Stomach smooth muscle (tissue), 2 donors: ENCODE measurements at regions not wholly inside any gene's neighbourhood (a gene's known extent, or its start where the extent isn't known, plus 50 kb on each side); places are given as distances from the start of the nearest gene placed in this dataset.
"Not testable (repeated sequence)": the region's sequence is repeated elsewhere in the genome, so short reads cannot be mapped to it uniquely, and the experiment has no call there.

Source experiments
- H3K27ac ChIP-seq: one replicate; pipeline ENCODE4 v1.7.0; 2013; ENCODE audit warnings: mild to moderate bottlenecking, low read length, inconsistent platforms
- H3K27me3 ChIP-seq, 2 donors: one replicate each; pipeline ENCODE4 v1.7.0; 2013; ENCODE audit warnings: low read length in 2 of 2; ENCODE audit not compliant: insufficient read depth in 2 of 2, control insufficient read depth in 1 of 2
- H3K36me3 ChIP-seq, 2 donors: one replicate each; pipeline ENCODE4 v1.7.0; 2013; ENCODE audit warnings: low read length in 2 of 2; ENCODE audit not compliant: control insufficient read depth in 2 of 2, insufficient read depth in 2 of 2
- H3K4me1 ChIP-seq: one replicate; pipeline ENCODE4 v1.7.0; 2013; ENCODE audit warnings: low read length; ENCODE audit not compliant: control insufficient read depth, insufficient read depth
- H3K4me3 ChIP-seq, 2 donors: one replicate each; pipeline ENCODE4 v1.7.0; 2013; ENCODE audit warnings: low read length in 2 of 2
- H3K9ac ChIP-seq, 2 donors: one replicate each; pipeline ENCODE4 v1.7.0; 2013; ENCODE audit warnings: low read length in 2 of 2, mild to moderate bottlenecking in 1 of 2
- H3K9me3 ChIP-seq, 2 donors: one replicate each; pipeline ENCODE4 v1.7.0; 2013; ENCODE audit warnings: low read length in 2 of 2; ENCODE audit not compliant: control insufficient read depth in 2 of 2
- donor health status: healthy.
- donor health status: Pancreatic carcinoma.

GRCh38 chr5:37918424-37918823, 78.6 kb upstream of the GDNF start:
- H3K4me1 ChIP-seq = no peaks in the 10 kb centered on the region
- H3K27ac ChIP-seq = no peak overlapping the region
- no peaks in the 10 kb centered on the region for H3K36me3 ChIP-seq
- no peak overlapping the region for H3K4me3 ChIP-seq
- no peaks in the 10 kb centered on the region for H3K27me3 ChIP-seq
- H3K9ac ChIP-seq = no peak overlapping the region
- no peaks in the 10 kb centered on the region for H3K9me3 ChIP-seq

GRCh38 chr5:37916525-37916924, 76.7 kb upstream of the GDNF start:
- Histone ChIP-seq H3K9me3 (no peaks in the 10 kb centered on the region), H3K27me3 (no peaks in the 10 kb centered on the region), H3K36me3 (no peaks in the 10 kb centered on the region), H3K4me3 (no peak overlapping the region), H3K27ac (no peak overlapping the region), H3K4me1 (no peaks in the 10 kb centered on the region), H3K9ac (no peak overlapping the region)

GRCh38 chr5:37915097-37915736, 75.4 kb upstream of the GDNF start:
- Histone ChIP-seq H3K27me3 (no peaks in the 10 kb centered on the region), H3K9me3 (no peaks in the 10 kb centered on the region), H3K4me1 (no peaks in the 10 kb centered on the region), H3K27ac (no peak overlapping the region), H3K9ac (no peak overlapping the region), H3K36me3 (no peaks in the 10 kb centered on the region), H3K4me3 (no peak overlapping the region)

GRCh38 chr5:37909610-37910266, 69.9 kb upstream of the GDNF start:
- H3K9me3 ChIP-seq, H3K9ac ChIP-seq, H3K4me1 ChIP-seq, H3K36me3 ChIP-seq, H3K27me3 ChIP-seq, H3K4me3 ChIP-seq, H3K27ac ChIP-seq: not testable (repeated sequence)

- H3K36me3 ChIP-seq = no peaks in the 10 kb centered on the region
- H3K4me1 ChIP-seq = no peaks in the 10 kb centered on the region
- no peak overlapping the region for H3K4me3 ChIP-seq
- no peak overlapping the region for H3K9ac ChIP-seq
- H3K27me3 ChIP-seq = no peaks in the 10 kb centered on the region
- H3K9me3 ChIP-seq = no peaks in the 10 kb centered on the region
- H3K27ac ChIP-seq = no peak overlapping the region
Measured at GRCh38 chr5:37906416-37906815, 66.6 kb upstream of the GDNF start.

- H3K36me3 ChIP-seq = no peaks in the 10 kb centered on the region
- H3K9ac ChIP-seq = no peak overlapping the region
- no peak overlapping the region for H3K27ac ChIP-seq
- no peaks in the 10 kb centered on the region for H3K9me3 ChIP-seq
- H3K27me3 ChIP-seq = no peaks in the 10 kb centered on the region
- no peaks in the 10 kb centered on the region for H3K4me1 ChIP-seq
- H3K4me3 ChIP-seq = no peak overlapping the region
Measured at GRCh38 chr5:37905230-37905629, 65.4 kb upstream of the GDNF start.

- Histone ChIP-seq H3K36me3 (no peaks in the 10 kb centered on the region), H3K27me3 (no peaks in the 10 kb centered on the region), H3K9me3 (no peaks in the 10 kb centered on the region), H3K27ac (no peak overlapping the region), H3K9ac (no peak overlapping the region), H3K4me3 (no peak overlapping the region), H3K4me1 (no peaks in the 10 kb centered on the region)
Measured at GRCh38 chr5:37902323-37902722, 62.5 kb upstream of the GDNF start.

GRCh38 chr5:37900692-37901091, 60.9 kb upstream of the GDNF start:
- H3K4me3 ChIP-seq = no peak overlapping the region
- no peaks in the 10 kb centered on the region for H3K9me3 ChIP-seq
- H3K4me1 ChIP-seq = no peaks in the 10 kb centered on the region
- no peaks in the 10 kb centered on the region for H3K27me3 ChIP-seq
- no peak overlapping the region for H3K9ac ChIP-seq
- H3K27ac ChIP-seq = no peak overlapping the region
- no peaks in the 10 kb centered on the region for H3K36me3 ChIP-seq

- Histone ChIP-seq H3K27ac (no peak overlapping the region), H3K9me3 (peaks cover 0 to 3% of the 10 kb centered on the region in 2 donors), H3K4me1 (no peaks in the 10 kb centered on the region), H3K27me3 (no peaks in the 10 kb centered on the region), H3K4me3 (no peak overlapping the region), H3K9ac (no peak overlapping the region), H3K36me3 (no peaks in the 10 kb centered on the region)
Measured at GRCh38 chr5:37899037-37899436, 59.2 kb upstream of the GDNF start.

- H3K4me1 ChIP-seq = peaks cover 5% of the 10 kb centered on the region
- H3K27ac ChIP-seq = no peak overlapping the region
- peaks cover 0 to 4% of the 10 kb centered on the region in 2 donors for H3K9me3 ChIP-seq
- no peak overlapping the region for H3K4me3 ChIP-seq
- H3K27me3 ChIP-seq = no peaks in the 10 kb centered on the region
- no peak overlapping the region for H3K9ac ChIP-seq
- no peaks in the 10 kb centered on the region for H3K36me3 ChIP-seq
Measured at GRCh38 chr5:37896159-37896558, 56.3 kb upstream of the GDNF start.

GRCh38 chr5:37893434-37894134, 53.7 kb upstream of the GDNF start:
- Histone ChIP-seq H3K9me3 (peaks cover 0 to 4% of the 10 kb centered on the region in 2 donors), H3K36me3 (no peaks in the 10 kb centered on the region), H3K4me3 (no peak overlapping the region), H3K4me1 (peaks cover 5% of the 10 kb centered on the region), H3K27me3 (no peaks in the 10 kb centered on the region), H3K9ac (no peak overlapping the region), H3K27ac (no peak overlapping the region)
